GM18526 (cell line): ENCODE measurements at regions not wholly inside any gene's neighbourhood (a gene's known extent, or its start where the extent isn't known, plus 50 kb on each side); places are given as distances from the start of the nearest gene placed in this dataset.

Experiments
- POLR2A ChIP-seq: IDR thresholded peaks from 3 replicates; pipeline ENCODE4 v1.6.1; 2011; ENCODE audit not compliant: insufficient read length; ENCODE audit errors: extremely low read depth

DNA sequence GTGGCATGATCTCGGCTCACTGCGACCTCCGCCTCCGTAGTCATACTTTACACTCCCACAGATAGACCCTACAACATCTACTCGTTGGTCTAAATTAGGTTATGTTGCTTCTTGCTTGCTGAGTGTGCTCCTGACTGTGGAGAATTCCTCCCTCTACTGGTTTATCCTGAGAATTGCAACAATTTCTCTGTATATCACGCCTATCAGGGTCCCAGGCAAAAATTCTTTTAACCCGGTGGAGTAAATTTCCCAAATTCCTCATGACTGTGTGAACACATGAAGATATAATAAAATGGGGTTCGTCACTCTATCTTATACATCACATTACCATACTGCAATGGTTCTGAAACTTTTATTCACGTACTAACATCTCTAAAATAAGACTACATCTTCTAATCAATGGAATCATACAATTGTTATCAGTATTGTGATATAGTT, 156.7 kb downstream of the EVA1A start:
- TF ChIP-seq POLR2A = no peak

DNA sequence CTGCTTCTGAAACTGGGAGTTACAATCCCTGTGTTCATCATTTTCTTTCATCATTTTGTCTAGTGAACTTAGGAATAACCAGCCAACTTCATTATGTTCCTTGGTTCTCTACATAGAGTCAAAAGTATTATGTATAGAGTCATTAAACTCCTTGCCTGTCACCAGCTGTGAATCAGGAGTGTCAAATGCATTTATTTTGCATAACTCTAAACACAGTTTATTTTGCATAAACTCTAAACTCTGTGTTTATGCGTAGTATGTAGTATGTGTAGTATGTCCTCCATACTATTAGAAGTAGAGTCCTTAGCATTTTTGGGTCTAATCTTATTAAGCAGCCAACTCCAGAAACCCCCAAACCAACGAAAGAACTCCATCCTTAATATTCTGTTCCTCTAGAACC, 164.4 kb downstream of the EVA1A start:
- TF ChIP-seq POLR2A = no peak

DNA sequence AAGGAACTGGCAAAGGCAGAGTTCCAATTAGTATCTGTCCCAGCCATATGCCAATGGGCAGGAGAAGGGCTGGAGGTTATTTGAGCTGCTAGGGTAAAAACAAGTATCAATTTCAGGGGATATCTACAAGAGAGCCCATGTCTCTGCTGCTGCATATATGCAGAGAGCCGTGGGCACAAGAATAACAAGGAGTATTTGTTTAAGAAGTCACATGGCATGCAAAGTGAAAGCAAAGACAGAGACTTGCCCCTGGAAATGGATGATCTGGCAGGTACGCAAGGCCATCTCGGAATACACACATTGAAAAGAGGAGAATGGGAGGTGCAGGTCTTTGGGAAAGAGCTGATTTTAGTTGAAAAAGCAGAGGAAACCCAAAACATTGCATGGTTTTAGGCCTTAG, 170.6 kb downstream of the EVA1A start:
- no peak for TF ChIP-seq POLR2A

DNA sequence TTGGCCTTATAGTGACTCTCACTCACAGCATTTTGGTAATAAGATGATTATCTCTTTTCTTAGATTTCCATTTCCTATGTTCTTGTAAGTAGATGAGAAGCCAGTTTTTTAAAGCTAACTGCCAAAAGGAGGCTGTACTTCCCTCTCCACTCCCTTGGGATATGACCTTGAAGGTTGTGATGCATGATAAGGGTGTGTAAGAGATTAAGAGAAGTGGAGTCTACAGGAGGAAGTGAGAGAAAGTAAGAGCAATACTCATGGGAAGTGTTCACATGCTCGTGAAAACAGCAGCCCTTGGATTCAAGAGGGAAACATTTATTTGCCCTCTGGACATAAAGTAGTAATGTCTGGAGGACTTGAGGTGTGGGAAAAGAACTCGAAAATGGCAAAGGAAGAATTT, 171.5 kb downstream of the EVA1A start:
- TF ChIP-seq POLR2A = no peak

DNA sequence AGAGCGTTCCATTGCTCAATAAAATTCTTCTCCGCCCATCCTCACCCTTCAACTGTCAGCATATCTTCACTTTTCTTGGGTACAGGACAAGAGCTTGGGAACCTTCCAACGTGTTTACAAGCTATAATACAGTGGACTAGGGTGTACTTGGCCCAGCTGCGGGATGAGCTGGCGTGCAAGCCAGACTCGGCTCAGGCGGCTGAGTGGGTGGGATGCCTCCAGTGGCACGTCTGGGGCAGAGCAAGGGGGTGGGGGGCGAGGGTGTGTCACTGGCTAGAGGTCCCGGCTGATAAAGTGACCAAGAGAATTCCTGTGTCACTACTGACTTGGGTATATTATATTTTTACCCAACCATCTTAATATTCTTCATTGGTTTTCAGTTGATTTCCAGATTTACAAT, 179.7 kb downstream of the EVA1A start:
- no peak for TF ChIP-seq POLR2A

DNA sequence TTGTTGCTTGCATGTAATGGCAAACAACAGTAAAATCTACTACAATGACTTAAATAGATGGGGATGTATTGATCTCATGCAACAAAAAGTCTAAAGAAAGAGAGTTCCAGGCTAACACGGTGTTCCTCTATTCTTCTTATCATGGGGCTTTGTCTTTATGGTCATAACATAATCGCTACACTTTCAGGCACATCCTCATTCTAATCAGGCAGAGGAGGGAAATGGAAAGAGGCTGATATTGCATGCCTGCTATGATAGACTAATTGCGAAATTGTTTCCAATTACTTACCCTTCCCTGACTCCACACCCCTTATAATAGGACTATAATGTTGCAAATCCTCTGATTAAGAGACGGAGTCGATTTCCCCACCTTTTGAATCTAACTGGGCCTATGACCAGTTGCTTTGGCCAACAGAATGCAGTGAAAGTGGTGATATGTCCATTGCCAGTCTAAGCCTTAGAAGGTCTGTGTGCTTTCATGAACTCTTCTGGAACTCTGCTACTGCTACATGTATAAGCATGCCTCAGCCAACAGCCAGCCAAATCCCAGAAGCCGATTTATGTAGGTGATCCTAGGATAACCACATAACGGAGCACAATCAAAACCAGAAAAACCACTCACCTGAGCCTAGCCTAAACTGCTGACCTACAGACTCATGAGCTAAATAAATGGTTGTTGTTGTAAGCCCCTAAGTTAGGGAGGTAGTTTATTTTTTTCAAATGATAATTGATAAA, 180.3 kb upstream of the TACR1 start:
- no peak for TF ChIP-seq POLR2A

DNA sequence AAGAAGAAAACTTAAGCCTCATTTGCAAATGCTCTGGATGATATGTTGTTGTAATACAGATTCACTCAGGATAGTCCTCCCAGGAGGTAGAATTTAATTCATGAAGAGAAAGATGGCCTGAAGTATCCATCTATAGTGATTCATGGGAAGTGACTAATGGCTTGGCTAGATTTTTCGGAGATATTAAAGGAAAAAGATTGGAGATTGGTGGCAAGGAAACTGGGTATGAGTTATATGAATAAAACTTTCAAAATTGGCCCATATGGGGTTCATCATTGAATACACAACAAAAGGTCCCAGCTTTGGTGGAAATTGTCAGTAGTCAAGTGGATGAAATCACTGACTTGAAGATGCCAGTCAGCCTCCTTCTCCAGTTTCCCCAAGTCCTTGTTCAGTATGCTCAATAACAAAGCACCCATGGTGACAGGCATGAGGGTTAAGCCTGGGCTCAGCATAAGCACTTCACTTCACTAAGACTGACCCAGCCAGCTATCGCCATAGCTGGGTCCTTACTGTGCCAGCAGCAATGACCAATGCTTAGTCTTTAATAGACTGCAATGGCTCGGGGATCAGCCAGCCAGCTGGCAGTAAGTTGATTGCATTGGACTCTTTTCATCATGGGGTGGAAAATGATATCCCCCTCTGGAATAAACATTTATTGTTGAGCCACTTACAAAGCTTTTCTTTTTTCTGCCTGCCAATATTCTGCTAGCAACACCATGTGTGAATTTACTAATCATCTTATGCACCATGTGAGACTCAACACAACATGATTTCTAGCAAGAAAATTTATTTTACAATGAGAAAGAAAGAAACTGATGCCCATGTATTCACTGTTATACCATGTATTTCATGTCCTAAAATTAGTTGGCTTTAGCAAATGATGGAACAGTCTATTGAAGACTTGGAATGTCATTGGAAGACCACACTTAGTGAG, 176.6 kb upstream of the TACR1 start:
- no peak for TF ChIP-seq POLR2A

DNA sequence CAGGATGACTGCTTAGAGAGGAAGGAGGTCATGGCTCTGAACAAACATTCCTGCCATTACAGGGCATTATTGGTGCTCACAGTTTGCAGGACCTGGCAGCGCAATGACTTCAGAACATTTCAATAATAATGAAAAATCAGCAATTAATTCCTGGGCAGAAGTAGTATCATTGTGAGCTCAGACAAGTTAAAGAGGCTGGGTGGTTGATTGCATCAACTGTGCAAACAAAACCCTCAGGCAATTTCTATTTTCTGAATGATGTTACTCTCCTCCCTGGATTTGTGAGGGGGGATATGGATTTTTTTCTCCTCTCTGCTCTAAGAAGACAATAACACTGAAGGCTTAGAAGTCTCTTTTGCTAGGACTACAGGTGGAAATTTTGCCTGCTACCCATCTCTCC, 168.1 kb upstream of the TACR1 start:
- no peak for TF ChIP-seq POLR2A

DNA sequence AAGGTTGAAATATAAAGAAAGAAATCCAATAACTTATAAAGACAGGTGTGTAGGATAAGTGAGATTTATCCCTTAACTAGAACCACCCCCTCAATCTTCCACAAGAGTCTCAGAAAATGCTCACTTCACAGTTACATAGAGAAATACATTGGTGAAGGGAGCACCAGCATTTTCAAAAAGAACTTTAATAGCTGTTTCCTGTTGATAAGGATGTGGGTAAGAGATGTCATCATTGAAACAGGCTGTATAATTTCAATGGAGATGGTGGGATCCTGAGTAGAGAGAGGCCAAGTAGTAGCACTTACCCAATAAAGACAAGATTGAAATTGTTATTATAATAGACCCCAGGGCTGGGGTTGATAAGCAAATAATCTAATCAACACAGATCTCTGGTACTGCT, 162.2 kb upstream of the TACR1 start:
- TF ChIP-seq POLR2A = no peak

DNA sequence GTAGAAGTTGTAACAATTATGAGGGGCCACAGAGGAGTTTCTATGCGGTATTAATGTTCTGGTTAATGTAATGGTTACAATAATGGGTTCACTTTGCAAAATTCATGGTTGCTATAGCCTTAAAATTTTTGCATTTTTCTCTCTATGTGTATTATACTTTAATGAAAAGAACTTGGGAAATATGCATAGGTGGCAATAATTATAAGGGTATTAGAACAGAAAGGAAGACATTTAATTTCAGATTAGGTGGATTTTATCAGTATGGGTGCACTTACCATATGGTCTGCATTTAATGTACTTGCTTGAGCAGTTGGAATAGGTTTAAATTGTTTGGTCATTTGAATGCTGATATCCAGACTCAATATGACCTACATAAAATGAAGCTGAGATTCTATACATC, 161.6 kb upstream of the TACR1 start:
- TF ChIP-seq POLR2A = no peak

DNA sequence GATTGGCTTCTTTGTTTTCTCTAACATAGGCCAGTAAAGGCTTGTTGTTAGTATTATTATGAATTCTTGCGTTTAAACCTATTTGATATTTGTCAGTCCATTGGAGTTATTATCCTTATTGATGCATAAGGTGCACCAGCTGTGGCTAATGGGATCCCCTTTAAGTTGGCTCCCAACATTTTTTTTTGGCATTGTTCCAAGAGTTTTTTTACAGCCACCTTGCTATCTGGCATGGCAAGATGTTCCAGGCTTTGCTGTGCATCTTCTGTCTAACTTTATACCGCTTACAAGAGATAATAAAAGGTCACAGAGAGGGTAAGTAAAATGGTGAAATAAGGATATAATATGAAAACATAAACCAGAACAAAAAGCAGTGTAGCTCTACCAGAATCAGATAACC, 157.5 kb upstream of the TACR1 start:
- TF ChIP-seq POLR2A = no peak

DNA sequence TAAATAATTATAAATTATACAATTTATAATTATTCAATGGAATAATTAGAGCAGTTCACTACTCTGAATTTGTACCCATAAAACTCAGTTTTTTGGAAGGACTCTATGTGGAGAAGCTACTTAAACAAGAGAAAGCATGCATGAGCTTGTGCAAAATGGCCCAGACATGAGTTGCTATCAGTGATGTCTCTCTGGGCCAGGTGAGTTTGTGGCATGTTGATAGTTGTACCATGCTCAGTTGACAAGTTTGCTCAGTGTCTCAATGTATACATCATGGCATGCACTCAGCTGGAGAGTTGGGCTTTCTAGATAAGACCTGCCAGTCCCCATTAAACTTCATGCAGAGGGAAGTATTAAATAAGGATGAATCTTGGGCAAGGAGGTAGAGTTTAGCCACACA, 153.8 kb upstream of the TACR1 start:
- no peak for TF ChIP-seq POLR2A

DNA sequence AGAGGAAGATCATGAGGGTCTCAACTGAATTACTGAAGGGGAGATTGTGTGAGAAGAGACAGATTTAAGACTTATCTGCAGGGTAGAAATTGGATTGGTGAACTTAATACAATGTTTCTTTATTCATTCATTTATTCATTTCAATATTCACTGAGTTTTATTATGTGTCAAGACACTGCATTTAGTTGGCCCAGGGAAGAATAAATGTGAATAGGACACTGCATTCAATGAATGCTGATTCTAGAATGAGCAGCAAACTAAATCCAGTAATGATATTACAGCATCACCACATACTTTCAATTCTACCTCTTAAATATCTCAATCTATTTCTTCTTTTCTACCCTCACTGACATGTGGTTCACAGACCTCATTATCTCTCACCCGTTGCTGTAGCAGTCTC, 149.0 kb upstream of the TACR1 start:
- TF ChIP-seq POLR2A = no peak

DNA sequence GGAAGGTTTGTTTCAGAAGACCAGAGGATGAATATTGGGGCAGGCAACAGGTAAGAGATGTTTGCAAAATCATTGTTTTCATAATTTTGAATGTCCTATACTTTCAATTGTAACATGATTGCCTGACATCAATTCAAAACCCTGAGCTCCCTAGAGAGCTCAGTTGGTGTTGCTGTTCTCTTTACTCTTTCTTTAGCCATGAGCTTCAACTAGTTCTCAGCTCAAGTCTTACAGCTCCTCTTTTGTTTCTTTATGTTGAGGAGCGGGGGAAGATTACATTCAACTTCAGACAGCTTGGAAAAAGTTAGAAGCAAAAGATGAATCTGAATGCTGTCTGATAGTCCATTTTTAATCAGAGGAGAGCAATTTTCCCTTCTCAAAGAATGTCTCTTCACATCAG, 144.8 kb upstream of the TACR1 start:
- no peak for TF ChIP-seq POLR2A

DNA sequence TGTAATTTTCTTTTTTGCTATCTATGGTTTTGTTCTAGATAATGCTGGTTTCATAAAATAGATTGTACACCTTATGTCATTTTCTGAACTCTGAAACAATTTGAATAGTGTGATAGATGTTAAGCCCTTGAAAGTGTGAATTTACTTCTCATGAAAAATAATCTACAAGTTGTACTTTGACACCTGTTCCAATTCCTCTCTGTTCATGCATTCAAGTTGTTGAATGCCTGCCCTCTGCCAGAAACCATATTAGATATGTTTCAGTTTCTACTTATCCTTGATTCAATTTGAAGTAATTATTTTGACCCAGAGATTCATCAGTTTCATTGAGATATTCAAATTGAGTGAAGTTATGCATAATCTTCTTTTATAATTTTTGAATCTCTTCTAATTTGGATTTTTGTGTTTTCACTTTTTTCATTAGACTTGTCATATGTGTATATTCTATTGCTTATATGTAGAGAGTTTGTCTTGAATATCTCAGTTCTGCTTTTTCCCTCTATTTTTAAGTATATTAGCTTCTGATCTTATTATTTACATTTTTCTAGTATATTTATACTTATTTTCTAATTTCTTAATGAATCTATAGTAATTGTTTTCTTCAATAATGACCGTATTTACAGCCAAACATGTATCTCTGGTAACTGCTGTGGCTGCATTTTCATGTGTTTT, 143.3 kb upstream of the TACR1 start:
- no peak for TF ChIP-seq POLR2A

DNA sequence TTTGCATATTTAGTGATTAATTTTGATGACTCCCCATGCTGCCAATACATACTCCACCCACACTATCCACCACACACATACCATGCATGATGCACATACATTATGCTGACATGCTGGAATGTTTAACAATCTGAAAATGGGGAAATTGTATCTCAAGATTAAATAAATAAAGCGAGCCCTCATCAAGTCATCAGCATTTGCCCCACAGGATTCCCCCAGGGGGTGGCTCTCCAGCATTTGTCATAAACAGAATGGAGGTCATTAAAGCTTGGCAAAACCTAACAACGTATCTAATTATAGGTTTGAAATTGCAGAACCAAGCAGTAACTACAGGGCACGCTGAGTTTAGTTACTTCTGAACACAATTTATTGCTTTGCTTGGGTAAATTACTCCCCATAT, 141.2 kb upstream of the TACR1 start:
- TF ChIP-seq POLR2A = no peak

DNA sequence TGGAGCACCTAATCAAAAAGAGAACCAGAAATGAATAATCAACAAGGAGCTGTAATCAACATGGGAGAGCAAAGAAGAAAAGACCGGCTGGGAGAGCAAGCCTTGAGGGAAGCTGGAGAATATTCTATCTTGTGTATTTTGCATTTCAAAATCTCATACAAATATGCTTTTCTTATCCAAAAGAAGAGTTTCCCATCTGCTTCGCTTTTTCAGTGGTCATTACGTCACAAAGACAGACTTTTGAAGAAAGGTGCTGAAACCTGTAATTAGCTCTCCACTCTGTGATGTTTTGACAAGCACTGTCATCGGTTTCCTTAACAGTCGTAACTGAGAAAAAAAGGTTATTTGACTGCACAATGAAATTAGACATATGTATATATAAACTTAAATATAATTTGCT, 139.1 kb upstream of the TACR1 start:
- no peak for TF ChIP-seq POLR2A

DNA sequence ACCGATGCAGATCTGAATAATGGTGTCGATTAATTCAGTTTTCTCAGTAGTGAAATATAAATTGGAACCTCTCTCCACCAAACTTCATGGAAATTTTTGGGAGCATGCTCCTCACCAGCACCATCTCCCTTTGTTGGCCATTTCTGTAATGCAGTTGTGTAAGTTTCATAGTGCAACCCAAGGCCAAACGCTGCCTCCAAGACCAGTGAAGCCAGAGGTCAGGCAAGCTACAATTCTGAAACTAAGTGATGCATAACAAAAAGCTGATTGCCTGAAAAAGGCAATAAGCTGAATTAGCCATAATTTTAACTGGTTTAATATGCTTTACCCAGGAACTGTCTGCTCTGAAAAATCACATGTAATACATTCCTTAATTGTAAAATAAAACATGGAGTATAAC, 138.3 kb upstream of the TACR1 start:
- TF ChIP-seq POLR2A = no peak
